Uterus (tissue), 2 donors: ENCODE measurements at regions not wholly inside any gene's neighbourhood (a gene's known extent, or its start where the extent isn't known, plus 50 kb on each side); places are given as distances from the start of the nearest gene placed in this dataset.

ENCODE experiments used
- POLR2A ChIP-seq, 2 donors: fragments of 450-650 bp; IDR thresholded peaks; one replicate each; pipeline ENCODE4 v1.6.1; 2016; ENCODE audit warnings: antibody characterized with exemption in 2 of 2, mild to moderate bottlenecking in 1 of 2, moderate library complexity in 1 of 2
- TF ChIP-seq, protein P1 (sequence below), 4 experiments: fragments of 200-600 bp in 2 of 4; fragments of 450-650 bp in 2 of 4; sonication (generic) in 2 of 4; IDR thresholded peaks; one replicate each; pipeline ENCODE4 v1.5.1; 2016 to 2019; ENCODE audit warnings: antibody characterized with exemption in 4 of 4, mild to moderate bottlenecking in 2 of 4, moderate library complexity in 1 of 4

DNA sequence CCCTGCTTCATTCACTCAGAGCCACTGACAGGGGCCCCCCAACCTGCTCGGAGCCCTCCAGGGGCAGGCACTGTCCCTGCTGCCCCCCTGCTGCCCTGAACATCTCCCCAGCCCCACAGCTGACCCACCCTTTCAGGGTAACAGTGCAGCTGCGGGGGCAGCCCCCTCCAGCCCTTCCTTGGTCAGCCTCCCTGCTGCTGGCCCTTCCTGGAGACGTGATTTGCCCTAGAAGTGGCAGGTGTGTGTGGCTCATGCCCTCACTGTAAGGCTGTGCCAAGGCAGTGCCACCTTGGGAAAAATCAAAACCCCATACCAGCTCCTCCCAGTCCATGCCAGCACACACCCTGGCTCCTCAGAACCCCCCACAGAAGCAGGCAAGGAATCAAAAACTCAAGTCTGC is 184.2 kb upstream of the HDAC4 start:
- TF ChIP-seq, protein P1, sequence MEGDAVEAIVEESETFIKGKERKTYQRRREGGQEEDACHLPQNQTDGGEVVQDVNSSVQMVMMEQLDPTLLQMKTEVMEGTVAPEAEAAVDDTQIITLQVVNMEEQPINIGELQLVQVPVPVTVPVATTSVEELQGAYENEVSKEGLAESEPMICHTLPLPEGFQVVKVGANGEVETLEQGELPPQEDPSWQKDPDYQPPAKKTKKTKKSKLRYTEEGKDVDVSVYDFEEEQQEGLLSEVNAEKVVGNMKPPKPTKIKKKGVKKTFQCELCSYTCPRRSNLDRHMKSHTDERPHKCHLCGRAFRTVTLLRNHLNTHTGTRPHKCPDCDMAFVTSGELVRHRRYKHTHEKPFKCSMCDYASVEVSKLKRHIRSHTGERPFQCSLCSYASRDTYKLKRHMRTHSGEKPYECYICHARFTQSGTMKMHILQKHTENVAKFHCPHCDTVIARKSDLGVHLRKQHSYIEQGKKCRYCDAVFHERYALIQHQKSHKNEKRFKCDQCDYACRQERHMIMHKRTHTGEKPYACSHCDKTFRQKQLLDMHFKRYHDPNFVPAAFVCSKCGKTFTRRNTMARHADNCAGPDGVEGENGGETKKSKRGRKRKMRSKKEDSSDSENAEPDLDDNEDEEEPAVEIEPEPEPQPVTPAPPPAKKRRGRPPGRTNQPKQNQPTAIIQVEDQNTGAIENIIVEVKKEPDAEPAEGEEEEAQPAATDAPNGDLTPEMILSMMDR (IDR thresholded peaks at IDR 0.05): no peak
- no peak for TF ChIP-seq POLR2A (IDR thresholded peaks at IDR 0.05)
